ENCODE measurements at regions not wholly inside any gene's neighbourhood (a gene's known extent, or its start where the extent isn't known, plus 50 kb on each side); places are given as distances from the start of the nearest gene placed in this dataset.

- TF ChIP-seq CTCF (IDR thresholded peaks at IDR 0.05) = no peak
- no peak for TF ChIP-seq POLR2A (IDR thresholded peaks at IDR 0.05)
Measured at GRCh38 chr18:44370861-44371260, 309.8 kb upstream of the SETBP1 start.
